Esophagus muscularis mucosa (tissue), 4 donors: ENCODE measurements at regions not wholly inside any gene's neighbourhood (a gene's known extent, or its start where the extent isn't known, plus 50 kb on each side); places are given as distances from the start of the nearest gene placed in this dataset.

Source experiments
- DNase-seq: peaks from one replicate; pipeline ENCODE4 v3.0.0-alpha.2; 2017; ENCODE audit errors: extremely low spot score
- H3K27ac ChIP-seq, 4 donors: fragments of 200-600 bp; sonication (generic); replicated peaks in 1 of 4; 1 replicate in 3 of 4; 2 replicates in 1 of 4; pipeline ENCODE4 v1.5.1; 2016 to 2019; ENCODE audit warnings: mild to moderate bottlenecking in 1 of 4
- H3K27me3 ChIP-seq, 4 donors: fragments of 200-600 bp; sonication (generic); one replicate each; pipeline versions ENCODE4 v1.5.1 to v1.6.0; 2016 to 2019
- H3K36me3 ChIP-seq, 4 donors: fragments of 200-600 bp; sonication (generic); one replicate each; pipeline ENCODE4 v1.5.1; 2016 to 2019
- H3K4me1 ChIP-seq, 4 donors: fragments of 200-600 bp; sonication (generic); one replicate each; pipeline ENCODE4 v1.5.1; 2016 to 2019
- H3K4me3 ChIP-seq, 4 donors: fragments of 200-600 bp; sonication (generic); 1 replicate in 2 of 4; 2 replicates in 2 of 4; pipeline ENCODE4 v1.5.1; 2016 to 2019; ENCODE audit warnings: mild to moderate bottlenecking in 4 of 4, moderate library complexity in 1 of 4
- H3K9me3 ChIP-seq, 4 donors: fragments of 200-600 bp; sonication (generic); 1 replicate in 3 of 4; 2 replicates in 1 of 4; pipeline ENCODE4 v1.5.1; 2016 to 2019
- EP300 ChIP-seq: sonication (generic); formaldehyde crosslinking; IDR thresholded peaks from one replicate; pipeline ENCODE4 v1.6.1; 2017; ENCODE audit warnings: antibody characterized with exemption
- POLR2A ChIP-seq: fragments of 450-650 bp; IDR thresholded peaks from one replicate; pipeline ENCODE4 v1.6.1; 2017; ENCODE audit warnings: antibody characterized with exemption, moderate library complexity, mild to moderate bottlenecking, low read depth
- POLR2AphosphoS5 ChIP-seq, 2 donors: sonication (generic); formaldehyde crosslinking; IDR thresholded peaks; one replicate each; pipeline ENCODE4 v1.6.1; 2017; ENCODE audit warnings: antibody characterized with exemption in 2 of 2
- WGBS: methylation state at CpG from one replicate; pipeline ENCODE4 v1.1.5; 2018; 5-methylcytosine and 5-hydroxymethylcytosine counted together
- intact Hi-C: fragments of 100-400 bp; cut with DNase I; formaldehyde crosslinking; loops from one replicate; pipeline ENCODE4 v1.15.1; 2023
- TF ChIP-seq, protein P1 (sequence below), 3 experiments: fragments of 200-600 bp in 2 of 3; fragments of 450-650 bp in 1 of 3; sonication (generic) in 2 of 3; IDR thresholded peaks; one replicate each; pipeline ENCODE4 v1.5.1; 2017 to 2019; ENCODE audit warnings: antibody characterized with exemption in 3 of 3, mild to moderate bottlenecking in 2 of 3, moderate library complexity in 1 of 3

DNA sequence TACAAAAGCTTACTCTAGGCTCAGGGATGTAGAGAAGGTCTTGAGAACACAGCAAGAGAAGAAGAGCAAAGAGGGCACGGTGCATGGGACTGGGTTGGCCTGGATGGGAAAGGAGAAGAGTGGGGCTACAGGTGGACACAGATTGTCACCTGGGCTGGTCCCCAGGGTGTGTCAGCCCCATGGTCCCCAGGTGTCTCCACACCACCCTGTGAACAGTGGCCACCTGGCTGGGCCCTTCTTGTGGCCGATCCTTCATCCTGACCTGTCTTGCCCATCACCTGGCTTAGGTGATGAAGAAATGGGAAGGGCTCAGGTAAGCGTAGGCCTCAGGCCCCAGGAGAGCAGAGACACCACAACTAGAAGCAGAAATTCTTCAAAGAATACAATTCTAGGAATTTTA is 188.9 kb downstream of the TENT4A start:
- H3K27ac ChIP-seq = no peak overlapping the region
- 85% methylated on average over 3 of the region's 3 CpGs for WGBS
- no peak for TF ChIP-seq POLR2AphosphoS5 (IDR thresholded peaks at IDR 0.05)
- TF ChIP-seq, protein P1, sequence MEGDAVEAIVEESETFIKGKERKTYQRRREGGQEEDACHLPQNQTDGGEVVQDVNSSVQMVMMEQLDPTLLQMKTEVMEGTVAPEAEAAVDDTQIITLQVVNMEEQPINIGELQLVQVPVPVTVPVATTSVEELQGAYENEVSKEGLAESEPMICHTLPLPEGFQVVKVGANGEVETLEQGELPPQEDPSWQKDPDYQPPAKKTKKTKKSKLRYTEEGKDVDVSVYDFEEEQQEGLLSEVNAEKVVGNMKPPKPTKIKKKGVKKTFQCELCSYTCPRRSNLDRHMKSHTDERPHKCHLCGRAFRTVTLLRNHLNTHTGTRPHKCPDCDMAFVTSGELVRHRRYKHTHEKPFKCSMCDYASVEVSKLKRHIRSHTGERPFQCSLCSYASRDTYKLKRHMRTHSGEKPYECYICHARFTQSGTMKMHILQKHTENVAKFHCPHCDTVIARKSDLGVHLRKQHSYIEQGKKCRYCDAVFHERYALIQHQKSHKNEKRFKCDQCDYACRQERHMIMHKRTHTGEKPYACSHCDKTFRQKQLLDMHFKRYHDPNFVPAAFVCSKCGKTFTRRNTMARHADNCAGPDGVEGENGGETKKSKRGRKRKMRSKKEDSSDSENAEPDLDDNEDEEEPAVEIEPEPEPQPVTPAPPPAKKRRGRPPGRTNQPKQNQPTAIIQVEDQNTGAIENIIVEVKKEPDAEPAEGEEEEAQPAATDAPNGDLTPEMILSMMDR (IDR thresholded peaks at IDR 0.05) = no peak

DNA sequence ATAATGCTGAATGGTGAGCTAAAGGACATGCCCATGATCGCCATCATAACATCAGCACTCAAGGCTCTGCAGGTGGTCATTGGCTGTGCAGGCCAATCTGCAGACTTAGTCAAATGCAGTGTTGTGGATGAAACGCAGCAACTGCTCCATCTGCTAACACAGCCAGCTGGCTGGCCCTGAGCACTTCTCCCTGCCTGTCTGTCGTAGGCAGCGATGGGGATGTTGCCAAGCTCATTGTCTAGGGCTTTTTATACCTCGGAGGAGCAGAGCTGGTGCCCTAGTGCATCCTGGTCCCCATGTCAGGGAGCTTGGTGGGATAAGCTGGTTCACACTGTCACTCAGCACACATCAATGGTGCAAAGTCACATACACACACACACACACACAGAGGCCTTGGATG is 189.4 kb downstream of the TENT4A start:
- 78% methylated on average over 5 of the region's 5 CpGs for WGBS
- Histone ChIP-seq H3K9me3 (no peaks in the 10 kb centered on the region), H3K4me1 (no peaks in the 10 kb centered on the region), H3K27me3 (peaks cover 0 to 11% (median 0%) of the 10 kb centered on the region in 4 donors), H3K4me3 (no peak overlapping the region), H3K27ac (no peak overlapping the region), H3K36me3 (no peaks in the 10 kb centered on the region)
- TF ChIP-seq POLR2A = no peak
- no peak for TF ChIP-seq EP300
- TF ChIP-seq POLR2AphosphoS5 (IDR thresholded peaks at IDR 0.05) = no peak
- TF ChIP-seq, protein P1 (IDR thresholded peaks at IDR 0.05) = no peak
- intact Hi-C loops = no loop called here
- peak; percentile 84 for DNase-seq

More for the DNA sequence above, 188.9 kb downstream of the TENT4A start:
- Histone ChIP-seq H3K9me3 (no peaks in the 10 kb centered on the region), H3K36me3 (no peaks in the 10 kb centered on the region), H3K27me3 (peaks cover 0 to 11% (median 0%) of the 10 kb centered on the region in 4 donors), H3K4me3 (no peak overlapping the region), H3K4me1 (no peaks in the 10 kb centered on the region)
- intact Hi-C loops = no loop called here
- peak; percentile 57 for DNase-seq

DNA sequence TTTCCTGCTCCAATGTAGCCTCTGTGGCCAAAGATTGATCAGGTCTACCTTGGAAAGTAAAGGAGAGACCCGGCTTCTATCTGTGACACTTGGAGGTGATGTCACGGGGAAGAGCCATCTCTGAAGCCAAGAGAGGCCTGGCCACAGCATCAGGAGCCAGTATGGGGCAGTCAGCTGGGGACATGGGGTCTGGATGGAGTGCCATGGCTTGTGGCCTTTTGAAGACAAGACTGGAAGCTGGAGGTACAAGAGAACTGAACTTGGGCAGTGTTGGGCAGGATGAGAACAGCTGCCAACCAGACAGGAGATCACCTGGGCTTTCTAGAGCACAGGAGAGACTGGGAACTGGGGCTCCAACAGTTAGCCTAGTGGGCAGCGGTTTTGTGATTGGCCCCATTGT is 190.7 kb downstream of the TENT4A start:
- Histone ChIP-seq H3K27ac (no peak overlapping the region), H3K4me1 (no peaks in the 10 kb centered on the region), H3K27me3 (peaks cover 0 to 11% (median 0%) of the 10 kb centered on the region in 4 donors), H3K4me3 (no peak overlapping the region), H3K36me3 (no peaks in the 10 kb centered on the region), H3K9me3 (no peaks in the 10 kb centered on the region)
- TF ChIP-seq POLR2AphosphoS5 (IDR thresholded peaks at IDR 0.05) = no peak
- TF ChIP-seq, protein P1 (IDR thresholded peaks at IDR 0.05) = no peak
- no peak for TF ChIP-seq POLR2A
- TF ChIP-seq EP300 = no peak
- WGBS = 88% methylated on average over 2 of the region's 3 CpGs
- peak; percentile 77 for DNase-seq
- intact Hi-C loops = loop anchor here (1.0 kb wide), 1 partner anchor 9 kb away; no protein-coding TSS in a partner anchor

DNA sequence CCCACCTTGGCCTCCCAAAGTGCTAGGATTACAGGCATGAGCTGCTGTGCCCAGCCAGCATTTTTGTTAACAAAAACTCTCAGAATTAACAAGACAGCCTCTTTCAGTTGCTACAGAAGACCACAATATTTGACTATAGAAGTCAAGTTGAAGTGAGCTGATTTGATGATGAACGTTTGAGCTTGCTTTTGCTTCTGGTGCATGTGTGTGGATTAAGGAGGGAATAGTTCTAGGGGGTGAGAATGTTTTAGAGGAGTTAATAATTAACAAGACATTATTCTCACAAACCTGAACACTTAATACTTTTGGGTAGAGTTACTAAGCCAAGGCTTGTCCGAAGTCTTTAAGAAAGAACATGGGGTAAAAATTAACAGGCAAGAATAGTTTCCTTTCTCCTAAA is 191.6 kb downstream of the TENT4A start:
- DNase-seq = no peak
- TF ChIP-seq EP300 = no peak
- TF ChIP-seq, protein P1 (IDR thresholded peaks at IDR 0.05) = no peak
- TF ChIP-seq POLR2A = no peak
- TF ChIP-seq POLR2AphosphoS5 (IDR thresholded peaks at IDR 0.05) = no peak
- H3K4me3 ChIP-seq = no peak overlapping the region
- H3K27ac ChIP-seq = no peak overlapping the region
- intact Hi-C loops = no loop called here
- no peaks in the 10 kb centered on the region for H3K4me1 ChIP-seq
- WGBS = 52% methylated on average over 2 of the region's 2 CpGs
- no peaks in the 10 kb centered on the region for H3K9me3 ChIP-seq
- no peaks in the 10 kb centered on the region for H3K36me3 ChIP-seq
- H3K27me3 ChIP-seq = peaks cover 0 to 11% (median 0%) of the 10 kb centered on the region in 4 donors

DNA sequence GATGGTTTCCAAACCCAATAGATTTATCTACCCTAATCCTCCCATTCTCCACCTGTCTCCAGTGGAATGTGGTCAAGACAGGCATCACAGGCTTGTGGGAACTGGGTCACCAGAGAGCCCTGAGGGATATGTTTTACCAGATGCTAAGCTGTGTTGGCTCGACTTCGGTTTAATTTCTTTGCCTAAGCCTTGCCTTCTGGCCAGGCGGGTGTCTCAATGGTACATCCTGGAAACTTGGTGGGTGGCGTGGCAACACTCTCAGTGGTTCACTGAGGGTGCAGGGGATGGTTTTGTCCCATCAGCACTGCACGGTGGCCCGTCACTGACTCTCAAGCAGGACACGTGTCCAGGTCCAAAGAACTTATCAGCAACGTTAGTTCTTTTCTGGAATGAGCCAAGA is 192.2 kb downstream of the TENT4A start:
- H3K4me3 ChIP-seq = no peak overlapping the region
- DNase-seq = peak; percentile 89
- peak overlapping the region in 1 of 4 donors; percentile 28 for H3K27ac ChIP-seq
- TF ChIP-seq POLR2A (no peak), POLR2AphosphoS5 (IDR thresholded peaks at IDR 0.05) (no peak), EP300 (no peak)
- TF ChIP-seq, protein P1 (IDR thresholded peaks at IDR 0.05) = no peak
- H3K9me3 ChIP-seq = no peaks in the 10 kb centered on the region
- WGBS = 77% methylated on average over 8 of the region's 8 CpGs
- no peaks in the 10 kb centered on the region for H3K4me1 ChIP-seq
- intact Hi-C loops = no loop called here
- peaks cover 0 to 11% (median 0%) of the 10 kb centered on the region in 4 donors for H3K27me3 ChIP-seq
- no peaks in the 10 kb centered on the region for H3K36me3 ChIP-seq
